ENCODE measurements at regions not wholly inside any gene's neighbourhood (a gene's known extent, or its start where the extent isn't known, plus 50 kb on each side); places are given as distances from the start of the nearest gene placed in this dataset.
"Not testable (repeated sequence)": the region's sequence is repeated elsewhere in the genome, so short reads cannot be mapped to it uniquely, and the experiment has no call there.

- H3K79me2 ChIP-seq (ENCODE audit: control insufficient read depth, insufficient read depth, low read length), result no peaks in the 10 kb centered on the region
- no peaks in the 10 kb centered on the region for H3K36me3 ChIP-seq (replicated peaks in 1 of 2; ENCODE audit: control extremely low read depth in 1 of 2, control insufficient read depth in 1 of 2, extremely low read depth in 1 of 2, insufficient read depth in 2 of 2, low read length in 1 of 2)
- no peak overlapping the region for H3K27ac ChIP-seq (ENCODE audit: low read length in 2 of 2)
- no peaks in the 10 kb centered on the region for H4K20me1 ChIP-seq (ENCODE audit: control insufficient read depth, insufficient read depth, low read length, poor library complexity, severe bottlenecking)
- no peak for TF ChIP-seq EZH2 (IDR thresholded peaks at IDR 0.05; ENCODE audit: borderline replicate concordance, insufficient read depth, low read depth, low read length, poor library complexity, severe bottlenecking)
- TF ChIP-seq CTCF (IDR thresholded peaks at IDR 0.05), result no peak
- ChIA-PET CTCF (no interaction called here), POLR2A (no interaction called here)
- no peak overlapping the region for H3K4me3 ChIP-seq (ENCODE audit: control extremely low read depth in 1 of 5, extremely low read depth in 1 of 5, insufficient read depth in 1 of 5, low read depth in 2 of 5, low read length in 4 of 5)
- WGBS (ENCODE audit: insufficient coverage), result 52% methylated on average over 7 of the region's 13 CpGs
- H3K9ac ChIP-seq (ENCODE audit: low read length), result no peak overlapping the region
- no peaks in the 10 kb centered on the region for H3K4me1 ChIP-seq (ENCODE audit: control insufficient read depth in 2 of 2, insufficient read depth in 2 of 2, low read length in 2 of 2)
- peaks cover 0 to 5% (median 0%) of the 10 kb centered on the region in 3 donors for H3K9me3 ChIP-seq (ENCODE audit: control extremely low read depth in 1 of 3, control insufficient read depth in 2 of 3, insufficient read depth in 1 of 3, low read length in 2 of 3)
- no peak overlapping the region for H3K4me3 Mint-ChIP-seq
- no peak overlapping the region for H2AFZ ChIP-seq (ENCODE audit: insufficient read depth, low read depth, low read length, poor library complexity, severe bottlenecking)
- H3K27me3 Mint-ChIP-seq, result peaks cover 3% of the 10 kb centered on the region
- no peak overlapping the region for H3K27ac Mint-ChIP-seq
- no peaks in the 10 kb centered on the region for H3K9me3 Mint-ChIP-seq (ENCODE audit: insufficient read depth)
- peaks cover 0 to 2% (median 0%) of the 10 kb centered on the region in 4 experiments for H3K27me3 ChIP-seq (replicated peaks in 1 of 4; ENCODE audit: control extremely low read depth in 1 of 4, control insufficient read depth in 3 of 4, insufficient read depth in 4 of 4, low read length in 3 of 4)
- intact Hi-C loops (cut with micrococcal nuclease), result no loop called here
- H3K4me2 ChIP-seq (replicated peaks; ENCODE audit: low read depth, low read length, poor library complexity, severe bottlenecking), result no peak overlapping the region
- ATAC-seq (ENCODE audit: low read depth), result no peak
- H3K4me1 Mint-ChIP-seq, result no peaks in the 10 kb centered on the region
- no peak for DNase-seq
Measured at GRCh38 chr10:2897619-2898508, 169.5 kb upstream of the PFKP start.

- CTCF ChIA-PET; H3K36me3 ChIP-seq (replicated peaks in 1 of 2; ENCODE audit: control extremely low read depth in 1 of 2, control insufficient read depth in 1 of 2, extremely low read depth in 1 of 2, insufficient read depth in 2 of 2, low read length in 1 of 2); H3K27me3 ChIP-seq (replicated peaks in 1 of 4; ENCODE audit: control extremely low read depth in 1 of 4, control insufficient read depth in 3 of 4, insufficient read depth in 4 of 4, low read length in 3 of 4): not testable (repeated sequence)
Measured at GRCh38 chr10:2896334-2896733, 171.0 kb upstream of the PFKP start.

More at GRCh38 chr10:2896334-2896733, 171.0 kb upstream of the PFKP start:
- H4K20me1 ChIP-seq (ENCODE audit: control insufficient read depth, insufficient read depth, low read length, poor library complexity, severe bottlenecking); H3K79me2 ChIP-seq (ENCODE audit: control insufficient read depth, insufficient read depth, low read length); H3K27ac Mint-ChIP-seq; H3K4me1 Mint-ChIP-seq; H3K27me3 Mint-ChIP-seq; POLR2A ChIA-PET; H3K9ac ChIP-seq (ENCODE audit: low read length); H3K9me3 ChIP-seq (ENCODE audit: control extremely low read depth in 1 of 3, control insufficient read depth in 2 of 3, insufficient read depth in 1 of 3, low read length in 2 of 3); H2AFZ ChIP-seq (ENCODE audit: insufficient read depth, low read depth, low read length, poor library complexity, severe bottlenecking); ATAC-seq (ENCODE audit: low read depth); H3K9me3 Mint-ChIP-seq (ENCODE audit: insufficient read depth); H3K4me1 ChIP-seq (ENCODE audit: control insufficient read depth in 2 of 2, insufficient read depth in 2 of 2, low read length in 2 of 2); DNase-seq; intact Hi-C loops (cut with micrococcal nuclease); H3K4me2 ChIP-seq (replicated peaks; ENCODE audit: low read depth, low read length, poor library complexity, severe bottlenecking); H3K4me3 ChIP-seq (ENCODE audit: control extremely low read depth in 1 of 5, extremely low read depth in 1 of 5, insufficient read depth in 1 of 5, low read depth in 2 of 5, low read length in 4 of 5); H3K4me3 Mint-ChIP-seq; H3K27ac ChIP-seq (ENCODE audit: low read length in 2 of 2): not testable (repeated sequence)
- WGBS (ENCODE audit: insufficient coverage), result no CpG with 5 or more reads among the region's 1 CpG

Data from B cell (primary cell).